Esophagus squamous epithelium (tissue), 4 donors: ENCODE measurements at regions not wholly inside any gene's neighbourhood (a gene's known extent, or its start where the extent isn't known, plus 50 kb on each side); places are given as distances from the start of the nearest gene placed in this dataset.

Experiments
- CTCF ChIP-seq, 6 experiments: fragments of 450-650 bp in 4 of 6; fragments of 200-600 bp in 2 of 6; sonication (generic) in 2 of 6; IDR thresholded peaks; one replicate each; pipeline ENCODE4 v1.5.1; 2016 to 2019; ENCODE audit warnings: antibody characterized with exemption in 6 of 6, mild to moderate bottlenecking in 4 of 6, moderate library complexity in 4 of 6
- POLR2A ChIP-seq, 4 donors: fragments of 450-650 bp; IDR thresholded peaks; one replicate each; pipeline ENCODE4 v1.6.1; 2017; ENCODE audit warnings: antibody characterized with exemption in 4 of 4, mild to moderate bottlenecking in 4 of 4, moderate library complexity in 3 of 4

- TF ChIP-seq CTCF (IDR thresholded peaks at IDR 0.05) (no peak), POLR2A (IDR thresholded peaks at IDR 0.05) (no peak)
These were observed 377.1 kb downstream of the EFNA5 start for GRCh38 chr5:107293541-107294210.
